Renal cortex interstitium (tissue), 11 donors: ENCODE measurements at regions not wholly inside any gene's neighbourhood (a gene's known extent, or its start where the extent isn't known, plus 50 kb on each side); places are given as distances from the start of the nearest gene placed in this dataset.
A peak's percentile ranks its signal among the peaks of the same experiment; 100 is the strongest.
"Not testable (repeated sequence)": the region's sequence is repeated elsewhere in the genome, so short reads cannot be mapped to it uniquely, and the experiment has no call there.

ENCODE experiments used
- DNase-seq, 11 donors: peaks; one replicate each; pipeline ENCODE4 v3.0.0-alpha.2; 2013; ENCODE audit warnings: low read depth in 9 of 11, low spot score in 4 of 11; ENCODE audit errors: extremely low read depth in 1 of 11

DNA sequence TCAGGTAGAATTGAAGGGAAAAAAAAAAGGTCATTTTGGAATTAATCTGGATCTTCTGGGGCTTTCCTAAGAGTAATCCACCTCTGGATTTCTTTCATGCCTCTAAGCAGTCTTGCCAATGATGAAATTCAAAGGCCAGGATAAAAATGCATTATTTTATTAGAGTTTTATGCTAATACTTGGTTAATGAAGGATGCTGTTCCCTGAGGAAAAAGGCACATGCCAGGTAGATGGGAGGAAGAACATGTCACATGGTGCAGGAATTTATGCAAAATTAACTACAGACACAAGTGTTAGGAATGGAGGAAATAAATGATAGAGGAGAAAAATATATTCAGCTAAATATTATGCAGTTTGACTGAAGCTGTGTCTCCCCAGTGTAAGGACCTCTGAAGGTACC, 792.0 kb downstream of the ETS1 start:
- no peak for DNase-seq

DNA sequence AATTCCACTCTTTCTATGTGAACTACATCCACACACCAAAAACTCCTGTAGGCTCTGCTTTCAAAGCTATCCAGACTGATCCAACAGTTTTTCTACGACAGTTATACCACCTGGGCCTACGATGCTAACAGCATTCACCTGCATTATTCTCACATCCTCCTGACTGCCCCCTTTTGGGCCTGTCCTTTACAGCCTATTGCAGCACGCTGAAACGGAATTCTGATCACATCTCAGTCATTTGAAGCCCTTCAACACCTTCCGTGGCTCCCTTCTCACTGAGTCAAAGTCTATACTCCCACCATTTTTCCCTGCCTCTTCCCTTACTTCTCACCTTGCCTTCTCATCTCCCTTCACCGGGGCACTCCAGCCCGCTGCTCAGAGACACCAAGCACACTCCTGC, 791.3 kb upstream of the KIRREL3 start:
- DNase-seq = no peak

DNA sequence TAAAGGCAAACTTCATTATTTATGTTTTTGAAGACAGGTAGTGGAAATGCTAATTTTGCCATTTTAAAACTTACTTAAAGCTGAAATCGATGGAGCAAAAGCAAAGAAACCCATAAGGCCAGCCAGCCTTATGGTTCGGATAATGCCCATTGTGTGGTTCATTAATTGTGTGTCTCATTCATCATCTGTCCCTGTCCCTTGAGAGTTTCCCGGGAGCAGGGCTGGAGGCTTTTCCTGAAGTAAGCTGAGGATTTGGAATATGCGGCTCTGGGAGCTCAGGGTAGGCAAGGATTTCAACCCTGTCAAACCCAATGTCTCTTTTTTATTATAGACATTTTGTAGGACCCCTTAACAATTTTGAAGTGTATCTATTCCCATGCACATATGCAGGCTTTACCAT, 790.0 kb upstream of the KIRREL3 start:
- no peak for DNase-seq

DNA sequence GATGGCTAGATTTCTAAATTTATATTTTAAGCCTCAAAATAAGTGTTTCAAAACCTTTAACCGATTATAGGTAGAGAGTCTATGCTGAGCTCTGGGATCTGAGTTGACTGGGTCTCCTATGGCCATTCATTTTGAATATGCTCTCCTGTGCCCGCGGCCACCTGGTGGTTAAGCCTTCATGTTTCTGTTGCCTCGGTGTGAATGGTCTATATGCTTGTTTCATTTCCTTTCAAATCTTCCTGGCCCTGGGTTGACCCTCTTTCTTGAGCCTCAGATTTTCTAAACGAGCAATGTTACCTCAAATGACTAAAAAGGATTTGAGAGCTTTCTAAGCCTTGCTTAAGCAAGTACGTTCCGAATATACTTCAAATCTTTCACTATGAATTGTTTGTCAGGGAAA, 789.4 kb upstream of the KIRREL3 start:
- DNase-seq = no peak

DNA sequence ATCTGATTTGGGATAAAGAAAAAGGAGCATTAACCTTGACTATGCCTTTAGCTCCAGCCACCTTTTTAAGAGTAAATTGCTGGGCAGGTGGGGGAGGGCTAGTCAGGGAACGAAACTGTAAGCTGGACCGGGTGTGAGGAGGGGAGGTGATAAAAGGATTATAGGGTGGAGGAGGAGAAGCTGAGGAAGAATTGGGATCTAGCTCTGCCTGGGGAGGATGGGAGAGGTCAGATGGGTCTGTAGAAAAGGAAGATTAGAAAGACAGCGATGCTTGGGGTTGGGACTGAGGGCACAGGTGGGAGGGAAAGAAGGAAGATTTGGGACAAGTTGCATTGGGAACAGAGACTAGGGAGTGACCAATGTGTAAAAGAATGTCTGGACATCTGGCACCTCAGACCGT, 772.4 kb upstream of the KIRREL3 start:
- DNase-seq = not testable (repeated sequence)

DNA sequence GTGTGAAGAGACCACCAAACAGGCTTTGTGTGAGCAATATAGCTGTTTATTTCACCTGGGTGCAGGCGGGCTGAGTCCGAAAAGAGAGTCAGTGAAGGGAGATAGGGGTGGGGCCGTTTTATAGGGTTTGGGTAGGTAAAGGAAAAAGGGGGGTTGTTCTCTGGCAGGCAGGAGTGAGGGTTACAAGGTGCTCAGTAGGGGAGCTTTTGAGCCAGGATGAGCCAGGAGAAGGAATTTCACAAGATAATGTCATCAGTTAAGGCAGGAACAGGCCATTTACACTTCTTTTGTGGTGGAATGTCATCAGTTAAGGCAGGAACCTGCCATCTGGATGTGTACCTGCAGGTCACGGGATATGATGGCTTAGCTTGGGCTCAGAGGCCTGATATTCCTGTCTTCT, 768.4 kb upstream of the KIRREL3 start:
- not testable (repeated sequence) for DNase-seq

DNA sequence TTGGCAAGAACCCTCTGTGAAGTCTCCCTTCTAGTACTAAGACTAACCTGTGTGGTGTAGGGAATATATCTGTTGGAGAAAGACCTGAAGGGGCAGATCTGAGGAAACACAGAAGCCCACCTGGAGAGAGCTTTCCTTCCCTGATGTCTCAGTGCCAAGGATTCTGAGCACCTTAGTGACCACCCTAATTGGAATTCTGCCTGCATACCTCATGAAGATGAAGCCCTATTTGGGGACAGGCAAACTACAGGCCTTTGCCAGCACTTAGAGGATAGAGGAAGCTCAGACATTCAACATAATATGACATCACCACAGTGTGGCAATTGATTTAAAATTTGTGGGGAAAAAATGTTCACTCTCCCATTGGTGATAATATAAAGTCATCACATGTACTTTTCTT, 766.2 kb upstream of the KIRREL3 start:
- no peak for DNase-seq

DNA sequence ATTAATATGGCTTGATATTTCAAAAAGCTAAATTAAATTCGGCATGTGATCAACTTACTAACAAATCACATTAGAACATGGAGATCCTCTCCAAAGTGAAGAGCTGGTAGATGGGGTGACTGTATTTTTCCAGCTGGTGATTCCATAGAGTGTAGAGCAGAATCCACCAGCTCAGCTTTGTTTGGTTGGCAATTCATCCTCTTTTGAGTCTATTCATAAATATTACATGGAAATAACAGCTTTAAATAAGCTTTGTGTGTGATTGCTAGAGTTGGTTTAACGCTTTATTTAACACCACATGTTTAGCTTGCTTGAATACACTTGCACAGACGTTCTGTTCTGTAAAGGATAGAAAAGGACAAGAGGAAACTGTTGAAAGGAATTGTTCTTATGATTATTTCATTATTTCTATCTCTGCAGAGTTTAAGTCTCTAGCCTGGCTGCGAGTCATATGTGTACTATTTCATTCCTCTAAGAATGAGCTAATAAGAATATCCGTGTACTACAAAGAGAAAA, 738.3 kb upstream of the KIRREL3 start:
- DNase-seq = no peak

DNA sequence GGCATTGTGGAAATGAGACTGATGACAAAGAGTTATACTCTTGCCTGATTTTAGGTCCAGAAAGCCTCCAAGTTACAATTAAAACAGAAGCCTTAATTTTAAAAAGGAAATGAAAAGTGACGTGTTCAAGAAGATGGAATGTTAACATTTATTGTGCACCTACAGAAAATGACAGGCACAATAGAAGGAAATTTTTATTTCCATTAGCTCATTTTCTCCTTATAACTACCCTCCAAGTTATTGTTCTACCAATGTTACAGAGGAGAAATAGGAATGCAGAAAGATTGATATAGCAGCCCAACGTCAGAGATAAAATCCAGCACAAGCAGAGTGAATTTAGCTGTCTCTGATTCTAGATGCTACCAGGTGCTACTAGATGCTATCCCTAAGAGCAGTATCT, 736.9 kb upstream of the KIRREL3 start:
- DNase-seq = no peak

DNA sequence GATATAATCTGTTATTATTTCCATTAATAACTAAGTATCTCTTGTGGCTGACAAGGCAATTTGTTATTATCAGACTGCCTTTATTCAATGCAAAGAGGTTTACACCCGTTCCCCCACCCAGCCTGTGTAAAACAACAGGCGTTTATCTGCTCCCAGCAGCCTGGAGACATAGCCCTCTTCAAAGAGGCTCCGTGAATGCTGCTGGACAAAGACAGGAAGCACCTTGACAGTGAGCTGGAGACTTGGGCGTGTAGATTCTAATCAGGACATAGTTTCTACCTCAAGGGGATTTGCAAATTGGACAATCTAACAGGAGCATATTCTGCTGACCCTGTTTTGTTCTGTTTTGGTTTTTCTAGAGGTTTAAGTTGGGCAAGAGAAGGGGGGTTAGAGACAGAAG, 733.0 kb upstream of the KIRREL3 start:
- DNase-seq = peak in 4 of 11 donors; percentile 1 to 28 (median 16)

DNA sequence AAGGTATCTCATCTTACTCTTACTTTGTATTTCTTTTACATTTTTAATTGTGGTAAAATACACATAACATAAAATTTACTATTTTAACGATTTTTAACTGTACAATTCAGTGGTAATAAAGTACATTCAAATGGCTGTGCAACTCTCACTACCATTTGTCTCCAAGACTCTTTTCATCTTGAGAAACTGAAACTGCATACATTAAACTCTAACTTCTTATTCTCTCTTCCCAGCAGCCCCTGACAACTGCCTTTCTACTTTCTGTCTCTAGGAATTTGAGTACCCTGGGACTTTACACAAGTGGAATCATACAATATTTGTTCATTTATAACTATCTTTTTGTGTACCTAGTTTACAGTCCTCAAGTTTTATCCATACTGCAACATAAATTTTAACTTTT, 725.8 kb upstream of the KIRREL3 start:
- DNase-seq = no peak

DNA sequence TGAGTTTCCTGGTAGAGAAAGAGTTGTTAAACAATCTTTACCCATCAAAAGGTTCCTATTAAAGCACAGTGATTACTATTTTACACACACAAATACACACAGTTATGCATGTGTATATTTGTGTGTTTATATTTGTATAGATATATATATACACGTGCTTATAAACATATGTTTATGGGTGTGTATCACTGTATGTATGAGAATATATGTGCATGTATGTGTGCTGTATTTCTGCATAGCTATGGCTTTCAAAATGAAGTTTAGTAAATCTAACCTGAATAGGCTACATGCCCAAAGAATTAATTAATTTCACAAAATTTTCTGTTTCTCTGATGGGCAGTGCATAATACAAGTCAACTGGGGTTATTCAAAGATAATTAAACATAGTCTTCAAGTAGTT, 723.1 kb upstream of the KIRREL3 start:
- DNase-seq = no peak

DNA sequence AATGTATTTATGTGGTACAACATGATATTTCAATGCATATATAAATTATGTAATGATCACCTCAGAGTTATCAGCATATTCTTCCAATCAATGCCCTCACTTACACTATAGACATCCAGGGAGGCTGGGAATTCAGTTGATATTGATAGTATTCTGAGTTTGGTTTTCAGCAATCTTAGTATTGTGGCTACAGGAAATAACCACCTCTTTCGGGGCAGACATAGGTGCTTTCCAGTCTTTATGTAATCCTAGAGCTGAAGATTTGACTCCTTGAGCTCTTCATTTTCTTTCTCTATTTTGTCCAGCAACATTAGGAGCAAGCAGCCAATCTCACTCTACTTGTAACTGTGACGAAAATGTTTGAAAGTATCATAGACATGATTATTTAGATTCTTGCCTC, 712.7 kb upstream of the KIRREL3 start:
- DNase-seq = no peak

DNA sequence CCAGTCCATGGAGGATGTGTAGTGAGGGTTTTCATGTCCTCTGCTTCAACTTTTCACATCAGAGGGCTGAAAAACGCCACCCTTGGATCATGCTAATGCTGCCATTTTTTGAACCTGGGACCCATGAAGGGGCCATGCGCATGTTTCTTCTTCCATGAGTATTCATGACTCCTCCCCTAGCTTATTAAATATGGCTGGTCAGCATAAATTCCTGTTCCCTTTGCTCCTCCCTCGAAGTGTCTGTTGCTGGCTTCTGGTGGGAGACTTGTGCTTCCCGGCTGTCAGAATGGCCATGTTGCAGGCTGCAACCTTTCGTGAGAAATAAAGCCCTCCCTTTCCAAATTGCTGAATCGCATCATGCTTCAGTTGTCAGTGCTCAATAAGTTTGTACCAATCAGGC, 711.2 kb upstream of the KIRREL3 start:
- no peak for DNase-seq

DNA sequence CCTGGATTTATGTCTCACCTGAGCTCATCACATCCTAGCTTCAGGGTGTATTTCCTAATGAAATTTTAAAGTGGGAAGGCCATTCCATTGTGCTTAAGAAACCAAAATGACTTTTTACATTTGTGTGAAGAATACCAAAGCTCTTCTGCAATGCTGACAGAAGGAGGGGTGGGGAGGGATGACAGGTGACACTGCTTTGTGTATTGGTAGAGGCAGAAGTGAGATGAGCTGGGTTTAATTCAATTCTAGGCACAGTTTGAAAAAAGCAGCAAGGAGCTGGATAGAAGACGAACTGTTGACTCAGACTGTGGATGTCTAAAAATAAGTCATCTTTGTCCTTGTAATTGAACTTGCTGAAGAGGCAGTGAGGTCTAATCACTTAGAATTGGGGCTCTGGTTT, 710.3 kb upstream of the KIRREL3 start:
- no peak for DNase-seq

DNA sequence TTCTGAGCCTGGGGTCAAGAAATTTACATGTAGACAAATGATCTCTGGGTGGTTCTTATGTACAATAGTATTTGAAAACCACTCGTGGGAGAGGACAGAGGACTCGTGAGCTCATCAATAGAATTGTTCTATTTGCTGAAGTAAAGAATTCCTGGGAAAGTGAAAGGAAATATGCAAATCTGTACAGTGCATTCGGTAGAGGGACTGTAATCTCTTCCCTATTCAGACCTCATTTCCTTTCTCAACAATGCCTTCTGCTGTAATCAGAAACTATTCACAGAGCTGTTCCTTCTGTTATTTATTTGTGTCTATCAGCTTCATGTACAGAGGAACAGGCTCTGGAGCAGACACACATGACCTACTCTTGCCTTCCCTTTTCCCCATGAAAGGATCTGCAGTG, 709.4 kb upstream of the KIRREL3 start:
- DNase-seq = no peak

DNA sequence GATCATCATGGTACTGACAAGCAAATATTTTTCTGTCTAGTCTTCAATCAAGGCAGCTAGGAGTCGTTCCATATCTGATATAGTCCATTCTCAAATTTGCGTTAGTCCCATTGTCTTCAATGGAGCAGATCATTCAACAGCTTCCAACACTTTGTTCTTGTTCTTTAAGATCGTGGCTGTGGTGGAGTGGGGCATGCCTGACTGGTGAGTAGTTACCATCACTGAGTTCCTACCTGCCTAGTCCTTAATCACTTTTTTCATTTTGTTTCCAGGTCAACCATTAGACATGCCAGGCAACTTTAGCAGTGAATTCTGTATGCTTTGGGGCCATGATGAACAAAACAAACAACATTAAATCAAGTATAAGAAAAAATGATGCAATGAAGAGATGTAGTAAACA, 693.1 kb upstream of the KIRREL3 start:
- no peak for DNase-seq

DNA sequence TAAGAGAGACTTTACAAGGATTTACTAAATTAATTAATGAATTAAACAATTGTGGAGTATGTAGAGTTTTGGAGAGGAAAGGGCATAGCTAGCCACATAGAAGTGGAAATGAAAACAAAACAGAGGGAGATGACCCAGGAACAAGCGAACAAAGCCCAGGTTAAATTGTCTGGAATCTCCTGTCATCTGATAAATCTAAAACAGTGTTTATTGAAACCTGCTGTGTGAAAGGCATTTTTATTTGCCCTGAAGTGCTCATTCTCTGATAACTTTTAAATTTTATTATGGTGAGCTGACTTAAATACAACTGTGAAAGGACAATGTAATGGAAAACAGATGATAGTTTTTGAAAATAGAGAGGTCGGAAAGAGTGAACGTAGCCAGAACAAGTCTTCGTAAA, 682.8 kb upstream of the KIRREL3 start:
- no peak for DNase-seq

DNA sequence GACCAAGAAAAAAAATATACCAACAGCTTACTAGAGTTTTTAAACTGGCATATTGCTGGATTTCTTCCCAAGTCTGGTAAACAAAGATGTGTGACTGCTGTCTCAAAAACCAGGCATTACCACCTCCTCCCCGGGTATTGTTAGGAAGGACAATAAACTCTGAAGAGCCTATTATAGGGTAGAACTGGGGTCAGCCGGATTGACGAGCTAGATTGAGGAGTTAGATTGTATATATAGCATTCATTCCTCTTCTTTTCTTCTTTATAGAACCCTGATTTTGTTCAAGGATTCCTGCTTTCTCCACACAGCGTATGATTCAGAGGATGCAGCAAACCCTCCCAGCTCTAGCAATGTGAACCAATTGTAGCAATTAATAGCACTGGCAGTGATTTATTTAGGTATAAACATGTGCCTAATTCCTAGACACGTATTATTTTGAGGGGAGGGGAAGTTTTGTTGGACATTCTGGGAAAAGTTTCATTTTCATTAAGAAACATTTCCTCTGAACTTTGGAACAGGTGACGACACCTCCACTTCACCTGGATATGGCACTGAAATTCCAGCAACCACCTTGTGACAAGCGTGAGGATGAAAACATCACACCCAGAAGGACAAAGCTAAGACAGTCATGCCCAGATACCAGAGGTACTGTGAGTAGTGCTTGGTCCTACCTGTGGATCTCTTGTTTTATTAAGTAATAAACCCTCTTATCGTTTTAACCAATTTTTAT, 679.4 kb upstream of the KIRREL3 start:
- no peak for DNase-seq

DNA sequence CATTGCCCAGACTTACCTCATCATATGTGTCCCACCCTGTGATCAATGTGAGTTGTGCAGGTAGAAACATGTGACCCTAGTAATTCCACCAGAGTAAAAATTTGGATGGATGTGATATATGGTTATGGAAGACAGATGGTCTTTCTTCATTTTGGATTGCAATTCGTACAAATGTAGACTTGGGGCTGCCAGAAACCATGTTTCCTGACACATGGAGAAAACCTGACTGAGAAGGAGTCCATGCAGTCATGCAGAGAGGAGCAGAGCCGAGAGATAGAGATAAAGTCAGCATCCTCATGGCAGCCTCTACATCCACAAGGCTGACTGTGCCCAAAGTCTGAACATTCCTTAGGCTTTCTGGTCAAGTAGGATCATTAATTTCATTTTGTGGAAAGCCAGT, 678.1 kb upstream of the KIRREL3 start:
- no peak for DNase-seq

DNA sequence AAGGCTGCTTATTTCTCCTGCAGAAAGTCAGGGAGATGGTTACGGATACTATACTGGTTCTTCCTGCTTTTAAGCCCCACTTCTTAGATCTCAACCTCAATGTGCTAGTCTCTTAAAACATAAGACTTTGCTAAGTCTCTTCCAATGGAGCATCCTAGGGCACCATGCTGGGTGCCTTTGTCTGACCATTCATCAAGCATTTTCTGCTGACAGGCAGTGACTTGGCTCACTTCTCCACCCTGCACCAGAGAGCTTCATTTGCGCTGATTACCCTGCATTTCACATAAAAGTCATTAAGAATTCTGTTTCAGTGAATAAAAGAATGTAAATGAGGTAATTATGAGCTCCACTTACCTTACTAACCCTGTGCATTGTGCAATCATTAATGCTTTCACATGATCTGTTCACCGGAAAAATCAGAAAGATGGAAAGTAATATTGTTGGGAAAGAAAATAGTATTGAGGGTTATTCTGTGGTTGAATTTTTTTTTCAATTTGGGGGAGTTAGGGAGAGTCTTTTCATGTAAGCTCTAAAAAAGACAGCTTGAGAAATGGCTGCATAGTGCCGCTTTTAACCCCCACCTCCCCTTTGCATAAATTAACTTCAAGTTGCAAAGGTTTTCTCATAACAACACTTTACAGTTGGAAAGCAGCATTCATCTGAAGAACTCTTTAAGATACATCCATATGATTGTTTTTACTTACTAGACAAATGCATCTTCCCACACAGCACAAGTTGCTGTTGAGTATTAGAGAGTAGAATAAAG, 677.3 kb upstream of the KIRREL3 start:
- no peak for DNase-seq
